OCI-LY1 (cell line): ENCODE measurements at regions not wholly inside any gene's neighbourhood (a gene's known extent, or its start where the extent isn't known, plus 50 kb on each side); places are given as distances from the start of the nearest gene placed in this dataset.

Experiments used
- EZH2 ChIP-seq: fragments of 200-600 bp; sonication (generic), shearing (Covaris generic); IDR thresholded peaks from 2 replicates; pipeline ENCODE4 v1.8.0; 2017; ENCODE audit warnings: borderline replicate concordance, mixed run types, mild to moderate bottlenecking, antibody characterized with exemption, low read length, moderate library complexity, mixed read lengths
- TF ChIP-seq, protein P1 (sequence below): fragments of 200-600 bp; sonication (generic), shearing (Covaris generic); IDR thresholded peaks from 2 replicates; pipeline ENCODE4 v1.5.1; 2017; ENCODE audit warnings: mild to moderate bottlenecking, antibody characterized with exemption, low read length, moderate library complexity, mixed read lengths

DNA sequence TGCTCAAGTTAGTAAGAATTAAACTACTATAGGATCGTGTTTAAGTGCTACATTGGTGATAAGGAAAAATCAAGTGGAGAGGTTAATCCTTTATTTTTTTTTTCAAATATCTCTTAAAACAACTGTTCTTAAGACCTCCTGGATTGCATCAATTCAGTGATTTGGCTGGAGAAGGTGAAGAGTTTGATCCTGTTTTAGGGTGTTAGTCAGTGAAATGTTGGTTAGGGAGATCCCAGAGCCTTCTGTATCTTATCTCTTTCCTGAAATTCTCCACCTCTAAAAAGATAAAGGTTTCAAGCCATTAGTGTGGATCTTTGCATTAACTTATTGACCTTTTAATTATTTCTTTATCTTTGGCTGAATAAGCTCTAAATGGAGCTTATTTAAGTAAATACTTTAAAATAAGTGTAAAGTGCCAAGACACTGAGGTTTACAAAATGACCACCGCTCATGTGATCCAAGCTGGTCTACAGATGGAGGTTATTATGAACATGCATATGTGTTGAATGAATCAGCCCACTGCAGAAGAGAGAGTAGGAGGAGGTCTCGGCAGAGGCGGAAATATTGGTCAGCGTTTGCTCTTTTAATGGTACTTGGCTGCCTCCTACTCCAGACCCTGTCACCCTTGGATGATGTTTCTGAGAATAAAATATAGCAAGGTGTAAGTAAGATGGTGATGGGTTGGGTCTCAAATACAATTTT, 51.8 kb upstream of the BMPER start:
- TF ChIP-seq, protein P1, sequence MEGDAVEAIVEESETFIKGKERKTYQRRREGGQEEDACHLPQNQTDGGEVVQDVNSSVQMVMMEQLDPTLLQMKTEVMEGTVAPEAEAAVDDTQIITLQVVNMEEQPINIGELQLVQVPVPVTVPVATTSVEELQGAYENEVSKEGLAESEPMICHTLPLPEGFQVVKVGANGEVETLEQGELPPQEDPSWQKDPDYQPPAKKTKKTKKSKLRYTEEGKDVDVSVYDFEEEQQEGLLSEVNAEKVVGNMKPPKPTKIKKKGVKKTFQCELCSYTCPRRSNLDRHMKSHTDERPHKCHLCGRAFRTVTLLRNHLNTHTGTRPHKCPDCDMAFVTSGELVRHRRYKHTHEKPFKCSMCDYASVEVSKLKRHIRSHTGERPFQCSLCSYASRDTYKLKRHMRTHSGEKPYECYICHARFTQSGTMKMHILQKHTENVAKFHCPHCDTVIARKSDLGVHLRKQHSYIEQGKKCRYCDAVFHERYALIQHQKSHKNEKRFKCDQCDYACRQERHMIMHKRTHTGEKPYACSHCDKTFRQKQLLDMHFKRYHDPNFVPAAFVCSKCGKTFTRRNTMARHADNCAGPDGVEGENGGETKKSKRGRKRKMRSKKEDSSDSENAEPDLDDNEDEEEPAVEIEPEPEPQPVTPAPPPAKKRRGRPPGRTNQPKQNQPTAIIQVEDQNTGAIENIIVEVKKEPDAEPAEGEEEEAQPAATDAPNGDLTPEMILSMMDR, result no peak
- TF ChIP-seq EZH2, result no peak
